ENCODE measurements at regions not wholly inside any gene's neighbourhood (a gene's known extent, or its start where the extent isn't known, plus 50 kb on each side); places are given as distances from the start of the nearest gene placed in this dataset.

DNA sequence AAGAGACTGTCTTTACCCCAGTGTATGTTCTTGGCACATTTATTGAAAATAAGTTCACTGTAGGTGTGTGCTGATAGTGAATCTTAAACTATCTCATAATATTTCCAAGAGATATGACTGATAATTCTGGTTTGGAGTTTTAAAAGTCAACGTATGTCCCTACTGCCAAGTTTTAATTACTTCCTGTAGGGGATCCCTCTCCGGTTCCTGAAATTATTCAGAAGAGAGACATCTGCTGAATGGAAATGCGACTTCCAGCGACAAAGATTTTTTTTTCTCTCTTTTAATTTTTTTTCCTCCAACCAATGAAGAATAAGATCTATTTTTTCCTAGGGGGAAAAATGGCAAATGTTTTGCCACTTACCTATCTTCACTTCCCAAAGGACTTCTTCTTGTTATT lies 498.9 kb upstream of the TGFBR2 start:
- no peak for DNase-seq (ENCODE audit: low read depth, low spot score)
- in situ Hi-C loops (cut with HindIII; ENCODE audit: low pct_unique_long_range_greater_than_20kb, low sequenced_read_pairs): no loop called here

DNA sequence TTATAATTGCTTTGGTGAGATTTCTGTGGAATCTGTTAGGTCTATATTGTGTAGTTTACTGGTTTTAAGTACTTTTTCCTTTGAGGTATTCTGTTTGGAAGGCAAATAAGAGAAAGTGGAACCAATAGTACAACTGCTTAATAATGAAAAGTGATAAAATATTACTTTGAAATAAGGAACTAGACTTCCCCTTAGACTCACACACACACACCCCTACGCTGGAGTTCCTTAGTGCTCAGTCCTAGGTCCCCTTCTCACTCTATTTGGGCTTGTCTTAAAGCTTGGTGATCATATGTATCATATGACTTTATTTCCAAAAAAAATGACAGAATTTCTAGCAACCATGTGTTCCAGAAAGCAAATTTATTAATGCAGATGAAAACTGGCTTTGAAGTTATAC lies 494.0 kb upstream of the TGFBR2 start:
- in situ Hi-C loops (cut with HindIII; ENCODE audit: low pct_unique_long_range_greater_than_20kb, low sequenced_read_pairs): no loop called here

DNA sequence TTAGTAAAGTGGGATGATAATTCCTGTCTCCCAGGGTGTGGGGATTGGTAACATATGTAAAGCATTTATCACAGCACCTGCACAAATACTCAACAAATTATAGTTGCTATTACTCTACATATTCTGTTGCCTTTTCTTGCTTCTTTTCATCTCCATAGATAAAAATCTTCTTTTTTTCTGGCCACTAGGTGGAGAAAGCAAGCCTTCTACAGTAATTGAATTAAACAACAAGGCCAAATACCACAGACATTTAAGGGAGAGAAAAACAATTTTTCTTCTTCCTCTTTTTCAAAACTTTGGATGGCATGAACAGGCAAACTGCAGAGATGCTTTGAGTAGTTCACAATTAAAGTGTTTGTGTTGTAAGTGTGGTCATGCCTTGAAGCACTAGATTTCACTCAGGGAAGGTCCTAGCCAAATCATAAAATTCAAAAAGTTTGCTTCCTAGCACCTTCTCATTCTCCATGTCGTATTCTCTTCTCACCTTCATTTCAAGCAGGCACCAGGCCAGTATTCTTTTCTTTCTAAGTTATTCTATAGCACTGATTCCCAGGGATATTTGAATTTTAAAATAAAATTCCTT lies 493.4 kb upstream of the TGFBR2 start:
- in situ Hi-C loops (cut with HindIII; ENCODE audit: low pct_unique_long_range_greater_than_20kb, low sequenced_read_pairs): no loop called here

More for the DNA sequence above, 494.0 kb upstream of the TGFBR2 start:
- no peak for DNase-seq (ENCODE audit: low read depth, low spot score)

DNA sequence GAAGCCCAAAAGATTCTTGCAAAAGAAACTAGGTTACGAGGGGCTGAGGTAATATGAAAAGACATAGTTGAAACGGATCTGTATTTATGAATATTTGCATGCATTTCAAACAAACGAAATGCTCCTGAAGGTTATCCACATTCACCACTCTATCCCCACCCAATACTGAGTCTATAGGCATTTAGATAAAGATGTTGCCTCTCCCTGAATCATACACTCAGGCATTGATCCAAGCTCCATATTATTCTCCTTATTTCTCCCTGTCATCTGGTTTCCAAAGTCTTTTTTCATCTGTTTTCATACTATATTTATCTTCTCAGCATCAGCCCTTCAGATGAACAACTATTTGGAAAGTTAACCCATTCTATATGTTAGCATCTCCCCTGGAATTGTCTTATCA lies 492.5 kb upstream of the TGFBR2 start:
- in situ Hi-C loops (cut with HindIII; ENCODE audit: low pct_unique_long_range_greater_than_20kb, low sequenced_read_pairs): no loop called here
- DNase-seq (ENCODE audit: low read depth, low spot score): no peak

More for the DNA sequence above, 493.4 kb upstream of the TGFBR2 start:
- peak; percentile 60 for DNase-seq (ENCODE audit: low read depth, low spot score)

- in situ Hi-C loops (cut with HindIII; ENCODE audit: low pct_unique_long_range_greater_than_20kb, low sequenced_read_pairs): no loop called here
- DNase-seq (ENCODE audit: low read depth, low spot score): no peak
These were observed 491.5 kb upstream of the TGFBR2 start for GRCh38 chr3:30114918-30115317.

DNA sequence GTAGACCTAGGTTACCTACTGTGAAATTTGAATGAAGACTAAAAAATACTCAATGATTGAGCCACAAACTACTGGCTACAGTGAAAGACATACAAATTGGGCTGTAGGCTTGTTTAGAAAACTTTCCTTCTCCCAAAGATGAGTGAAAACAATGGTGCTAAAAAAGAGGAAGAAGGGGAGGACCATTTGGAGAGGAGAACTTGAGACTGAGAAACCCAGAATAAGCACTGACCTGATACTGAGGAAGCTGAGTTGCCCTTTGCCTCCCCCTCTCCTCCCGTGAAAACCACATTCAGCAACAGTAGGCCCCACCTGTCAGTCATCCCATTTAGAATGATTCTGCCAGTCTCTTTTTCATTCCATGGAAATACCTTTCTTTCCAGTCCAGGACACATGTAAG lies 484.0 kb upstream of the TGFBR2 start:
- in situ Hi-C loops (cut with HindIII; ENCODE audit: low pct_unique_long_range_greater_than_20kb, low sequenced_read_pairs): no loop called here
- DNase-seq (ENCODE audit: low read depth, low spot score): no peak

DNA sequence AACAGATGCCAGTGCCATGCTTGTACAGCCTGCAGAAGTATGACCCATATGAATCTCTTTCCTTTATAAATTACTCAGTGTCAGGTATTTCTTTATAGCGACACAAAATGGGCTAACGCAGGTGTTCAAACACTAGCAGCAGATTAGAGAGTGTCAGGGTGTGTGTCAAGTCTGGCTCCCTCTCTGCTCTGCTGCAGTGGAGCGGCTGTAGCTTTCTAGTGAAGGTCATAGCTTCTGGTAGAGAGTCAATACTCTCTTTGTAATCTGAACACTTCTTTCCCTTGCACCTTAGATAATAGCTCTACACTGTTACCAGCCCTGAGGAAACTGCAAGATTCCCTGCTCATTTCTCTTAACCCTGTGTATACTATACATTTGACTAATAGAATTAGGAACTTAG lies 483.2 kb upstream of the TGFBR2 start:
- no peak for DNase-seq (ENCODE audit: low read depth, low spot score)
- in situ Hi-C loops (cut with HindIII; ENCODE audit: low pct_unique_long_range_greater_than_20kb, low sequenced_read_pairs): no loop called here

DNA sequence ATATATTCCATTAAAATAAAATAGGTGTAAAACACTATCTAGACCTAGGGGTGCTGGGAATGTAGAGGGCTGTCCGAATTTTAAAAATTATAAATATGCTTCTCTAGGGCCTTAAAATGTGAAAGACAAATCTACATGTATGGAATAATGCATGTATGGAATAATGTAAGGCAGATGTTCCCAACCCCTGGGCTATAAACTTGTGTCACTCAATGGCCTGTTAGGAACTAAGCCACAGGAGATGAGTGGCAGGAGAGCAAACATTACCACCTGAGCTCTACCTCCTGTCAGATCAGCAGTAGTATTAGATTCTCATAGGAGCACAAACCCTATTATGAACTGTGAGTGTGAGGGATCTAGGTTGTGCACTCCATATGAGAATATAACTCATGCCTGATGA lies 482.6 kb upstream of the TGFBR2 start:
- in situ Hi-C loops (cut with HindIII; ENCODE audit: low pct_unique_long_range_greater_than_20kb, low sequenced_read_pairs): no loop called here
- no peak for DNase-seq (ENCODE audit: low read depth, low spot score)

DNA sequence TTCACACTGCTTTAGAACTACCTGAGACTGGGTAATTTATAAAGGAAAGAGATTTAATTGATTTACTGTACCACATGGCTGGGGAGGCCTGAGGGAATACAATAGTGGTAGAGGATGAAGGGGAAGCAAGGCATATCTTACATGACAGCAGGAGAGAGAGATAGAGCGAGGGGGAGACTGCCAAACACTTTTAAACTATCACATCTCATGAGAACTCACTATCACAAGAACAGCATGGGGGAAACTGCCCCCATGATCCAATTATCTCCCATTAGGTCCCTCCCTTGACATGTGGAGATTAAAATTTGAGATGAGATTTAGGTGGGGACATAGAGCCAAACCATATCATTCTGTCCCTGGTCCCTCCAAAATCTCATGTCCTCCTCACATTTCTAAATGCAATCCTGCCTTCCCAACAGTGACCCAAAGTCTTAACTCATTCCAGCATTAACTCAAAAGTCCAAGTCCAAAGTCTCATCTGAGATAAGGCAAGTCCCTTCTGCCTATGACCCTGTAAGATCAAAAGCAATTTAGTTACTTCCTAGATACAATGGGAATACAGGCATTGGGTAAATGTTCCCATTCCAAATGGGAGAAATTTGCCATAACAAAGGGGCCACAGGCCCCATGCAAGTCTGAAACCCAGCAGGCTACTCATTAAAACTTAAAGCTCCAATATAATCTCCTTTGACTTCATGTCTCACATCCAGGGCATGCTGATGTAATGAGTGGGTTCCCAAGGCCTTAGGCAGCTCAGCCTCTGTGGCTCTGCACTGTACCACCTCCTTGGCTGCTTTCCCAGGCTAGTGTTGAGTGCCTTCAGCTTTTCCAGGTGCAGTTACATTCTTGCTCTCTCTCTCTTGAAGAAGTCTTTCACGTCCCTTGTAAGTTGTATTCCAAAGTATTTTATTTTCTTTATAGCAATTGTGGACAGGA lies 481.7 kb upstream of the TGFBR2 start:
- DNase-seq (ENCODE audit: low read depth, low spot score): no peak
- in situ Hi-C loops (cut with HindIII; ENCODE audit: low pct_unique_long_range_greater_than_20kb, low sequenced_read_pairs): no loop called here

DNA sequence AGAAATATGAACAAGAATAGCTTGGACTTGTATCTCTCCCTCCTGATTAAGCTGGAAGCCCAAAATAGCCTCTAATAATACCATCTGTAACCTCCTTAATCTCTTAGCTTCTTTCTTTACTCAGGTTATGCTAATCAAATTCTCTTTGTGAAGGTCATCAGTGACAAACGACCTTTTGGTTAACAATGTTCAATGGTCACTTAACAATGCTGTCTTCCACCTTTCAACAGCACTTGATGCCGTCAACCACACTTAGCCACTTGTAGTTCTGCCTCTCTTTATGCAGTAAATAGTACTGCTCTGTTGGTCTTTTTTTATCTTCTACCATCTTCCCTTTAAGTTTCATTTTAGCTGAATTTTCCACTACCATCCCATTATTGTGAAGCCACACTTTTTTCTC lies 476.6 kb upstream of the TGFBR2 start:
- in situ Hi-C loops (cut with HindIII; ENCODE audit: low pct_unique_long_range_greater_than_20kb, low sequenced_read_pairs): no loop called here
- no peak for DNase-seq (ENCODE audit: low read depth, low spot score)

DNA sequence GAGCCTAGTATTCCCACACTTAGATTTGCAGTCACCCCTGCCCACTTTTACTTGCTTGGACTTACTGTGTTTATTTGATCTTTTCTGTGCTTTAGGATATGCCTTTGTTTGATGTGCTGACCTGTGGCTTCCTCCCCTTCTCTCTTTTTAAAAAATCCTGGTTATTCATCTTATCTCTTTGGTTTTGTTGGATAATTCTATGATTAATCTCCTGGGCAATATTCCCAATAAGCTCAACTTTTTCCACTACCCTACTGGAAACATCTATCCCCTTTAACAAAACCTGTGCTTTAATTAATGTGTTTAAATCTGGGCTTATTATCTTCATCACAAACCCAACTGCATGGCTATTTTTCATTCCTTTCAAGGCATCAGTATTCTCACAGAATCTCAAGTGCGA lies 476.0 kb upstream of the TGFBR2 start:
- in situ Hi-C loops (cut with HindIII; ENCODE audit: low pct_unique_long_range_greater_than_20kb, low sequenced_read_pairs): no loop called here
- DNase-seq (ENCODE audit: low read depth, low spot score): no peak

DNA sequence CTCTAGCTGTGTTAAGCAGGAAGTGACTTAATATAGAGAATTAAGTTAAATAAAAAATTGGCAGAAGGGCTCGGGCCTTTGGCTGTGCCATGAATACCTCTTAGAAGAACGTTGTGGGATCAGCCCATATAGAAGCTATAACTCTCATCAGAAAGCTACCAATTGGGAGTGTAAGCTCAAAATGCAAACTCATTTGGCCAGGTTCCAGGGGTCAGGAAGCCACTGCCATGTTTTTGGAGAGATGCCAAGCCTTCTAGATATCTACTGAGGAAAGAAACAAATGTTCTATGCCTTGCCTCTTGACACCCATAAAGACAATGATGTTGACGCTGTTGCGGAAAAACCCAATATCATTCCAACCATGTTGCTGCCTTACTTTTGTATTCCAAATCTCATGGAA lies 475.2 kb upstream of the TGFBR2 start:
- DNase-seq (ENCODE audit: low read depth, low spot score): no peak
- in situ Hi-C loops (cut with HindIII; ENCODE audit: low pct_unique_long_range_greater_than_20kb, low sequenced_read_pairs): no loop called here

GRCh38 chr3:30135190-30135589 lies 471.2 kb upstream of the TGFBR2 start:
- peak; percentile 75 for DNase-seq (ENCODE audit: low read depth, low spot score)

GRCh38 chr3:30139283-30139682 lies 467.1 kb upstream of the TGFBR2 start:
- in situ Hi-C loops (cut with HindIII; ENCODE audit: low pct_unique_long_range_greater_than_20kb, low sequenced_read_pairs): no loop called here
- no peak for DNase-seq (ENCODE audit: low read depth, low spot score)

More at GRCh38 chr3:30135190-30135589, 471.2 kb upstream of the TGFBR2 start:
- in situ Hi-C loops (cut with HindIII; ENCODE audit: low pct_unique_long_range_greater_than_20kb, low sequenced_read_pairs): no loop called here

- in situ Hi-C loops (cut with HindIII; ENCODE audit: low pct_unique_long_range_greater_than_20kb, low sequenced_read_pairs): no loop called here
- peak; percentile 31 for DNase-seq (ENCODE audit: low read depth, low spot score)
These were observed 465.9 kb upstream of the TGFBR2 start for GRCh38 chr3:30140356-30141075.

DNA sequence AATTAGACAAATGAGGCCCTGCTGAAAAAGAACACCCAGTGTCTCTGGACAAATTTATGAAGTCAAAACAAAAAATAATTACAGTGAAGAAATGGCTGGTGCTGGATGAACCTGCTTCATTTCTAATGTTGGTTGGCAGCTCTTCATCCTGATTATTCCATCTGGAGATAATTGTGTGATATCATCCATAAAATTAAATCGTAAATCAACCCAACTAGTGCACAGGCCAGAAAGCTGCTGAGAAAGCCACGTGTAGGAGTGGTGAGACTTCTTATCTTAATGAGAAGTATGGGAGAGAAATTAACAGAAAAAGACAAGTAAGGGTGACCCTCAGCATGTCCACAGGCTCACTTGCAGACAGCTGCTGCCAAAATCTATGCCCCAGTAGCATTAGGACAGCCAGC lies 465.2 kb upstream of the TGFBR2 start:
- in situ Hi-C loops (cut with HindIII; ENCODE audit: low pct_unique_long_range_greater_than_20kb, low sequenced_read_pairs): no loop called here
- DNase-seq (ENCODE audit: low read depth, low spot score): no peak

DNA sequence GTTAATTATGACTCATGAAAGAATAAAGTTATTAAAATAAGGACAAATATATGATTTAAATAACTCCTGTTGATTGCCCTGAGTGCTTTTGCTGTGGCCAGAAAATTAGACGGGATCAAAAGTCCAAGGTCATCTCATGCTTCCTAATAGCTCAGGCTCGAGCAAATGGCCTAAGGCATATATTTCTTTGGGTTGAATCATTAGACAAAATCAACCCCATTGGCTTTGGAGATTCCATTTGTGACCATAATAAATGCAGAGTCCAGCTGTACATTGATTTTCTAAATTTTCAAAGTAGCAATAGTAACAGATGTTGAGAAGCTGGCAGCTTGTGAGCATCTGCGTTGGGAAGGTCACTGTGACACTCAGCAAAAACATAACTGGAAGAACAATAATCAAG lies 464.5 kb upstream of the TGFBR2 start:
- in situ Hi-C loops (cut with HindIII; ENCODE audit: low pct_unique_long_range_greater_than_20kb, low sequenced_read_pairs): no loop called here
- no peak for DNase-seq (ENCODE audit: low read depth, low spot score)

- no peak for DNase-seq (ENCODE audit: low read depth, low spot score)
- in situ Hi-C loops (cut with HindIII; ENCODE audit: low pct_unique_long_range_greater_than_20kb, low sequenced_read_pairs): no loop called here
These were observed 463.5 kb upstream of the TGFBR2 start for GRCh38 chr3:30142946-30143345.

Data from SK-MEL-5 (cell line).